Transverse colon (tissue), 4 donors: ENCODE measurements at regions not wholly inside any gene's neighbourhood (a gene's known extent, or its start where the extent isn't known, plus 50 kb on each side); places are given as distances from the start of the nearest gene placed in this dataset.

Source experiments
- DNase-seq: peaks from one replicate; pipeline ENCODE4 v3.0.0-alpha.2; 2019
- H3K27ac ChIP-seq, 4 donors: fragments of 200-600 bp; sonication (generic); 2 replicates each; pipeline ENCODE4 v1.5.1; 2016 to 2018; ENCODE audit warnings: inconsistent platforms in 4 of 4
- H3K27me3 ChIP-seq: fragments of 200-600 bp; sonication (generic); 2 replicates; pipeline ENCODE4 v1.5.1; 2017; ENCODE audit warnings: inconsistent platforms
- H3K36me3 ChIP-seq, 4 donors: fragments of 200-600 bp; sonication (generic); 2 replicates each; pipeline ENCODE4 v1.5.1; 2017 to 2019; ENCODE audit warnings: inconsistent platforms in 4 of 4
- H3K4me1 ChIP-seq, 4 donors: fragments of 200-600 bp; sonication (generic); 2 replicates each; pipeline ENCODE4 v1.5.1; 2017 to 2020; ENCODE audit warnings: inconsistent platforms in 4 of 4
- H3K4me3 ChIP-seq, 4 donors: fragments of 200-600 bp; sonication (generic); 1 replicate in 1 of 4; 2 replicates in 3 of 4; pipeline versions ENCODE4 v1.5.1 to v1.6.1; 2017 to 2019; ENCODE audit warnings: inconsistent platforms in 4 of 4
- H3K9me3 ChIP-seq, 2 donors: fragments of 200-600 bp; sonication (generic); 2 replicates each; pipeline ENCODE4 v1.5.1; 2017 to 2019; ENCODE audit warnings: inconsistent platforms in 2 of 2
- CTCF ChIP-seq, 5 experiments: fragments of 200-600 bp in 3 of 5; fragments of 450-650 bp in 2 of 5; sonication (generic) in 3 of 5; IDR thresholded peaks; 1 replicate in 2 of 5; 2 replicates in 3 of 5; pipeline ENCODE4 v1.5.1; 2016 to 2017; ENCODE audit warnings: antibody characterized with exemption in 5 of 5, inconsistent platforms in 3 of 5, mild to moderate bottlenecking in 2 of 5, moderate library complexity in 1 of 5
- EP300 ChIP-seq: sonication (generic); formaldehyde crosslinking; IDR thresholded peaks from one replicate; pipeline ENCODE4 v1.6.1; 2017; ENCODE audit warnings: antibody characterized with exemption, low read depth
- POLR2A ChIP-seq: fragments of 450-650 bp; IDR thresholded peaks from one replicate; pipeline ENCODE4 v1.6.1; 2016; ENCODE audit warnings: antibody characterized with exemption, mild to moderate bottlenecking, moderate library complexity
- POLR2AphosphoS5 ChIP-seq, 3 donors: sonication (generic); formaldehyde crosslinking; IDR thresholded peaks; one replicate each; pipeline ENCODE4 v1.6.1; 2016; ENCODE audit warnings: antibody characterized with exemption in 3 of 3
- WGBS, 2 donors: methylation state at CpG; one replicate each; pipeline ENCODE4 v1.1.5; 2018; ENCODE audit warnings: low coverage in 1 of 2; 5-methylcytosine and 5-hydroxymethylcytosine counted together
- in situ Hi-C, 4 donors: fragments of 200-750 bp; cut with MboI; loops; one replicate each; pipeline versions ENCODE4 v1.15.0 to v1.15.1; 2017; ENCODE audit warnings: low sequenced_read_pairs in 3 of 4, low pct_ligation_motif_present in 1 of 4, low pct_unique_long_range_greater_than_20kb in 1 of 4
- intact Hi-C: fragments of 100-400 bp; cut with DNase I; formaldehyde crosslinking; loops from one replicate; pipeline ENCODE4 v1.15.1; 2023; ENCODE audit warnings: low total_unique reads

GRCh38 chr18:28768791-28769768 is 592.1 kb upstream of the CDH2 start:
- H3K9me3 ChIP-seq: no peaks in the 10 kb centered on the region
- 60 to 62% methylated on average over 6 to 8 of the region's 8 CpGs for WGBS, 2 donors
- H3K4me3 ChIP-seq: no peak overlapping the region
- in situ Hi-C loops: no loop called here
- H3K4me1 ChIP-seq: no peaks in the 10 kb centered on the region
- no peak for DNase-seq
- H3K36me3 ChIP-seq: no peaks in the 10 kb centered on the region
- H3K27me3 ChIP-seq: no peaks in the 10 kb centered on the region
- no peak overlapping the region for H3K27ac ChIP-seq
- intact Hi-C loops: no loop called here
- no peak for TF ChIP-seq POLR2AphosphoS5 (IDR thresholded peaks at IDR 0.05)
- no peak for TF ChIP-seq EP300
- TF ChIP-seq POLR2A: no peak
- no peak for TF ChIP-seq CTCF (IDR thresholded peaks at IDR 0.05)

GRCh38 chr18:28767727-28768211 is 590.8 kb upstream of the CDH2 start:
- intact Hi-C loops: no loop called here
- no peaks in the 10 kb centered on the region for H3K9me3 ChIP-seq
- no peak overlapping the region for H3K4me3 ChIP-seq
- TF ChIP-seq EP300 (no peak), POLR2AphosphoS5 (IDR thresholded peaks at IDR 0.05) (no peak), CTCF (IDR thresholded peaks at IDR 0.05) (no peak), POLR2A (no peak)
- H3K27ac ChIP-seq: no peak overlapping the region
- DNase-seq: no peak
- WGBS, 2 donors: 85 to 93% methylated on average over 2 of the region's 2 CpGs
- no peaks in the 10 kb centered on the region for H3K36me3 ChIP-seq
- in situ Hi-C loops: no loop called here
- H3K27me3 ChIP-seq: no peaks in the 10 kb centered on the region
- H3K4me1 ChIP-seq: no peaks in the 10 kb centered on the region

GRCh38 chr18:28767201-28767600 is 590.3 kb upstream of the CDH2 start:
- Histone ChIP-seq H3K27ac (no peak overlapping the region), H3K9me3 (no peaks in the 10 kb centered on the region), H3K27me3 (no peaks in the 10 kb centered on the region), H3K36me3 (no peaks in the 10 kb centered on the region), H3K4me1 (no peaks in the 10 kb centered on the region), H3K4me3 (no peak overlapping the region)
- intact Hi-C loops: no loop called here
- in situ Hi-C loops: no loop called here
- TF ChIP-seq CTCF (IDR thresholded peaks at IDR 0.05): no peak
- DNase-seq: no peak
- 92 to 100% methylated on average over 1 of the region's 1 CpG for WGBS, 2 donors

GRCh38 chr18:28766721-28767120 is 589.8 kb upstream of the CDH2 start:
- no peaks in the 10 kb centered on the region for H3K36me3 ChIP-seq
- intact Hi-C loops: no loop called here
- no peaks in the 10 kb centered on the region for H3K27me3 ChIP-seq
- no peak overlapping the region for H3K4me3 ChIP-seq
- no peaks in the 10 kb centered on the region for H3K4me1 ChIP-seq
- no peak for DNase-seq
- in situ Hi-C loops: no loop called here
- TF ChIP-seq EP300 (no peak), CTCF (IDR thresholded peaks at IDR 0.05) (no peak), POLR2AphosphoS5 (IDR thresholded peaks at IDR 0.05) (no peak), POLR2A (no peak)
- H3K9me3 ChIP-seq: no peaks in the 10 kb centered on the region
- no peak overlapping the region for H3K27ac ChIP-seq
